Neutrophil (primary cell): ENCODE measurements at regions not wholly inside any gene's neighbourhood (a gene's known extent, or its start where the extent isn't known, plus 50 kb on each side); places are given as distances from the start of the nearest gene placed in this dataset.
"Not testable (repeated sequence)": the region's sequence is repeated elsewhere in the genome, so short reads cannot be mapped to it uniquely, and the experiment has no call there.

ENCODE experiments used
- H3K27ac ChIP-seq: fragments of 200-600 bp; sonication (generic); 2 replicates; pipeline ENCODE4 v1.5.1; 2016; ENCODE audit warnings: mild to moderate bottlenecking, moderate library complexity
- H3K27me3 ChIP-seq: fragments of 200-600 bp; sonication (generic); 2 replicates; pipeline ENCODE4 v1.6.0; 2016; ENCODE audit warnings: mild to moderate bottlenecking
- H3K36me3 ChIP-seq: fragments of 200-600 bp; sonication (generic); 2 replicates; pipeline ENCODE4 v1.5.1; 2017
- H3K4me1 ChIP-seq, 2 experiments: fragments of 200-600 bp in 1 of 2; sonication (generic) in 1 of 2; 1 replicate in 1 of 2; 2 replicates in 1 of 2; pipeline versions ENCODE4 v1.5.1 to v1.6.1; 2013 to 2016; ENCODE audit warnings: low read depth in 1 of 2, low read length in 1 of 2, mild to moderate bottlenecking in 1 of 2, moderate library complexity in 1 of 2; ENCODE audit not compliant: control insufficient read depth in 1 of 2, insufficient read depth in 1 of 2
- H3K4me3 ChIP-seq, 2 experiments: fragments of 200-600 bp in 1 of 2; sonication (generic) in 1 of 2; 1 replicate in 1 of 2; 2 replicates in 1 of 2; pipeline ENCODE4 v1.5.1; 2013 to 2016; ENCODE audit warnings: low read depth in 1 of 2, low read length in 1 of 2, mild to moderate bottlenecking in 1 of 2, moderate library complexity in 1 of 2
- H3K9me3 ChIP-seq: fragments of 200-600 bp; sonication (generic); 2 replicates; pipeline ENCODE4 v1.5.1; 2016
- CTCF ChIP-seq: fragments of 200-600 bp; sonication (generic); IDR thresholded peaks from 2 replicates; pipeline ENCODE4 v1.5.1; 2016; ENCODE audit warnings: antibody characterized with exemption

DNA sequence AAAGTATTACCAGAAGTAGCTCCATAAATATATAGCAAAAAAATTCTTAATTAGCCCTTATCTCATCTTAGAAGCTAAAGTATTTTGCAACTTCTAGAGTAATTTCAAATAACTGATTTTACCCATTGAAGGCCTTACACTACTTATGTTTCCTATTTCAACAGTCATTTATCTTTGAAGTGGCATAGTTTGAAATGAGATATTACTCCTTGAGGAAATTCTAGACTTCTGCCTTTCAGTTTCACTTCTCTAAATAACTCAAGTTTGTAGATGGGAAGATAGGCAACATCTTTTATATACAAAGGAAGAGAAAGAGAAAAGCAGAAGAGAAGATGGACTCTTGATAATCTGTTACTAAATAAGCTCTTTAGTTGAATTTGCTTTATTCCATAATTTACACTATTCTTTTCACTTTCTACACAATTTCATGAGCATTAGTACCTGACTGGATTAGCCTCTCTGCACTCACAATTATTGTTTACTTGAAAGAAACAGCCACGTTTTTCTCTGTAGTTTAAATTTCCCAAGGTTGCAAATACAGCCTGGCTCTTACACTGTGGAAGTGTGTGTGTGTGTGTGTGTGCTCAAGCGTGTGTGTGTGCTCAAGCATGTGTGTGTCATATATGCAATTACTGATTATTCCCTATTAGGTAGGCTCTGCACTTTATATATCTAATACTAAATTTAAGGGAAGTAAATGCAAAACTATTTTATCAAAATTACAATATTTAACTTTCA is 60.6 kb upstream of the EMB start:
- no peaks in the 10 kb centered on the region for H3K27me3 ChIP-seq
- H3K27ac ChIP-seq, result peak overlapping the region; percentile 72
- peaks cover 12 to 15% of the 10 kb centered on the region in 2 experiments for H3K4me1 ChIP-seq
- no peak for TF ChIP-seq CTCF
- H3K4me3 ChIP-seq, result no peak overlapping the region
- H3K36me3 ChIP-seq, result no peaks in the 10 kb centered on the region
- H3K9me3 ChIP-seq, result no peaks in the 10 kb centered on the region

- H3K27me3 ChIP-seq, H3K36me3 ChIP-seq, H3K4me3 ChIP-seq, H3K9me3 ChIP-seq, H3K27ac ChIP-seq: not testable (repeated sequence)
- peaks cover 21 to 24% of the 10 kb centered on the region in 2 experiments for H3K4me1 ChIP-seq
These were observed 72.0 kb upstream of the EMB start for GRCh38 chr5:50513028-50513457.

DNA sequence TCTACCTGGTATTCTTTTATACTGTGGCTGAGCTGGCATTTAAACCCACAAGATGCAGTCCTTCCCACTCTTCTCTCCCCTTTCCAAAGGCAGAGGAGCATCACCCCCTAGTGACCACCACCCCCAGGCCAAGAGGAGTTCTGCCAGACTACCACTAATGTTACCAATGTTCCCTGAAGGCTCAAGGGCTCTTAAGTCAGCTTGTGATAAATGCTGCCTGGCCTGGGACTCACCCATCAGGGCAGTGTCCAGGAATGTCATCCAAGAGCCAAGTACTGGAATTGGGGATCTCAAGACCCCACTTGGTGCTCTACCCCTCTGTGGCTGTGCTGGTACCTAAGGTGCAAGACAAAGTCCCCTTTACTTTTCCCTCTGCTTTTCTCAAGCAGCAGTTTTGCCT is 80.0 kb upstream of the EMB start:
- not testable (repeated sequence) for H3K36me3 ChIP-seq, H3K27me3 ChIP-seq, H3K9me3 ChIP-seq, H3K4me1 ChIP-seq, H3K4me3 ChIP-seq, H3K27ac ChIP-seq

GRCh38 chr5:50527514-50528060 is 86.5 kb upstream of the EMB start:
- H3K27me3 ChIP-seq, H3K36me3 ChIP-seq, H3K9me3 ChIP-seq, H3K4me1 ChIP-seq, H3K27ac ChIP-seq, H3K4me3 ChIP-seq: not testable (repeated sequence)

- Histone ChIP-seq H3K27ac (no peak overlapping the region), H3K9me3 (no peaks in the 10 kb centered on the region), H3K36me3 (no peaks in the 10 kb centered on the region), H3K27me3 (no peaks in the 10 kb centered on the region), H3K4me1 (no peaks in the 10 kb centered on the region), H3K4me3 (no peak overlapping the region)
- TF ChIP-seq CTCF, result no peak
These were observed 94.3 kb upstream of the EMB start for GRCh38 chr5:50535393-50535792.

- H3K4me1 ChIP-seq, H3K9me3 ChIP-seq, H3K27me3 ChIP-seq, H3K4me3 ChIP-seq, H3K27ac ChIP-seq, H3K36me3 ChIP-seq: not testable (repeated sequence)
These were observed 96.4 kb upstream of the EMB start for GRCh38 chr5:50537534-50537933.

GRCh38 chr5:50547303-50547702 is 106.2 kb upstream of the EMB start:
- Histone ChIP-seq H3K9me3 (no peaks in the 10 kb centered on the region), H3K4me3 (no peak overlapping the region), H3K27me3 (no peaks in the 10 kb centered on the region), H3K27ac (peak overlapping the region; percentile 38), H3K4me1 (no peaks in the 10 kb centered on the region), H3K36me3 (no peaks in the 10 kb centered on the region)
- no peak for TF ChIP-seq CTCF
